ENCODE measurements at regions not wholly inside any gene's neighbourhood (a gene's known extent, or its start where the extent isn't known, plus 50 kb on each side); places are given as distances from the start of the nearest gene placed in this dataset.

- Histone ChIP-seq H3K27ac (ENCODE audit: low read depth, low read length) (no peak overlapping the region), H3K4me2 (ENCODE audit: low read length) (no peak overlapping the region), H3K9me2 (ENCODE audit: insufficient read depth) (no peaks in the 10 kb centered on the region), H3K9me3 (ENCODE audit: control insufficient read depth in 1 of 2, insufficient read depth in 1 of 2, low read depth in 1 of 2, low read length in 2 of 2) (no peaks in the 10 kb centered on the region), H3K9ac (ENCODE audit: low read length) (no peak overlapping the region), H2AFZ (ENCODE audit: low read depth, low read length, poor library complexity, severe bottlenecking) (no peak overlapping the region), H3K4me1 (ENCODE audit: control insufficient read depth in 1 of 2, insufficient read depth in 2 of 2, low read length in 2 of 2) (no peaks in the 10 kb centered on the region), H4K20me1 (ENCODE audit: insufficient read depth) (no peaks in the 10 kb centered on the region; the same call in 1 of the 2 replicates), H3K36me3 (ENCODE audit: control insufficient read depth in 1 of 2, insufficient read depth in 2 of 2, low read length in 2 of 2) (no peaks in the 10 kb centered on the region), H3K4me3 (replicated peaks in 1 of 2; ENCODE audit: low read depth in 1 of 2, low read length in 2 of 2) (no peak overlapping the region), H3K79me2 (ENCODE audit: insufficient read depth, low read length) (no peaks in the 10 kb centered on the region), H3K27me3 (ENCODE audit: insufficient read depth, low read length) (no peaks in the 10 kb centered on the region; the same call in 1 of the 2 replicates)
- no TSS peak for BruUV-seq (replicated peaks)
- DNase-seq (ENCODE audit: low read depth, low spot score) = no peak
- no peak for ATAC-seq
- TF ChIP-seq ZBTB33 (IDR thresholded peaks at IDR 0.05; ENCODE audit: extremely low read depth, insufficient replicate concordance, low read length) (no peak), EZH2phosphoT487 (IDR thresholded peaks at IDR 0.05; ENCODE audit: borderline replicate concordance) (no peak), ZNF274 (IDR thresholded peaks at IDR 0.05; ENCODE audit: low read depth, low read length) (no peak), SRF (IDR thresholded peaks at IDR 0.05; ENCODE audit: low read depth) (no peak), ELF1 (IDR thresholded peaks at IDR 0.05; ENCODE audit: borderline replicate concordance, low read depth) (no peak), JUND (IDR thresholded peaks at IDR 0.05) (no peak), ZFX (IDR thresholded peaks at IDR 0.05) (no peak), MAX (IDR thresholded peaks at IDR 0.05) (no peak), CBX3 (IDR thresholded peaks at IDR 0.05; ENCODE audit: low read depth) (no peak), CEBPB (IDR thresholded peaks at IDR 0.05; ENCODE audit: low read depth) (no peak), TCF7L2 (IDR thresholded peaks at IDR 0.05; ENCODE audit: borderline replicate concordance, extremely low read depth, insufficient read depth, insufficient read length) (no peak), POLR2AphosphoS5 (IDR thresholded peaks at IDR 0.05; ENCODE audit: low read depth, low read length) (no peak), SP1 (IDR thresholded peaks at IDR 0.05; ENCODE audit: low read depth) (no peak), POLR2A (IDR thresholded peaks at IDR 0.05; ENCODE audit: borderline replicate concordance, extremely low read depth, insufficient read depth, insufficient read length) (no peak), FOSL1 (IDR thresholded peaks at IDR 0.05; ENCODE audit: low read depth) (no peak), ATF3 (IDR thresholded peaks at IDR 0.05) (no peak), RAD21 (IDR thresholded peaks at IDR 0.05; ENCODE audit: low read depth) (no peak)
- intact Hi-C loops (cut with micrococcal nuclease) = no loop called here
- ChIA-PET POLR2A (no interaction called here), CTCF (interaction anchor here (0.6 kb wide), 1 partner anchor 71 kb away, joined by 4 read pairs; no protein-coding TSS in a partner anchor), RAD21 (ENCODE audit: low non-redundant PET in 1 of 2, low total read pairs in 2 of 2, uncharacterized antibody in 2 of 2, unreplicated experiment in 2 of 2) (no interaction called here)
These were observed 291.1 kb upstream of the EXOC2 start for GRCh38 chr6:984031-984430.
